DMS79 (cell line): ENCODE measurements at regions not wholly inside any gene's neighbourhood (a gene's known extent, or its start where the extent isn't known, plus 50 kb on each side); places are given as distances from the start of the nearest gene placed in this dataset.
"Not testable (repeated sequence)": the region's sequence is repeated elsewhere in the genome, so short reads cannot be mapped to it uniquely, and the experiment has no call there.

Experiments
- DNase-seq: peaks from one replicate; lab custom pipeline; 2025; lab: John Stamatoyannopoulos, UW

GRCh38 chr5:124620743-124621142 lies 125.7 kb downstream of the ZNF608 start:
- DNase-seq: no peak

- DNase-seq: no peak
Measured at GRCh38 chr5:124619121-124619520, 127.3 kb downstream of the ZNF608 start.

- no peak for DNase-seq
Measured at GRCh38 chr5:124617787-124618186, 128.7 kb downstream of the ZNF608 start.

- no peak for DNase-seq
Measured at GRCh38 chr5:124614836-124615385, 131.5 kb downstream of the ZNF608 start.

GRCh38 chr5:124614105-124614504 lies 132.3 kb downstream of the ZNF608 start:
- no peak for DNase-seq

GRCh38 chr5:124613273-124613953 lies 133.0 kb downstream of the ZNF608 start:
- no peak for DNase-seq

- no peak for DNase-seq
Measured at GRCh38 chr5:124612023-124612422, 134.4 kb downstream of the ZNF608 start.

GRCh38 chr5:124611262-124611661 lies 135.2 kb downstream of the ZNF608 start:
- DNase-seq: not testable (repeated sequence)

GRCh38 chr5:124609685-124610084 lies 136.8 kb downstream of the ZNF608 start:
- DNase-seq: not testable (repeated sequence)

- DNase-seq: no peak
Measured at GRCh38 chr5:124606543-124606942, 139.9 kb downstream of the ZNF608 start.

GRCh38 chr5:124606093-124606492 lies 140.3 kb downstream of the ZNF608 start:
- DNase-seq: no peak

GRCh38 chr5:124605541-124605940 lies 140.9 kb downstream of the ZNF608 start:
- DNase-seq: no peak

- no peak for DNase-seq
Measured at GRCh38 chr5:124604419-124604818, 142.0 kb downstream of the ZNF608 start.

- DNase-seq: no peak
Measured at GRCh38 chr5:124602925-124603650, 143.4 kb downstream of the ZNF608 start.

- DNase-seq: no peak
Measured at GRCh38 chr5:124599028-124599973, 147.1 kb downstream of the ZNF608 start.

- no peak for DNase-seq
Measured at GRCh38 chr5:124596595-124597421, 149.6 kb downstream of the ZNF608 start.

- DNase-seq: no peak
Measured at GRCh38 chr5:124593952-124594351, 152.5 kb downstream of the ZNF608 start.

GRCh38 chr5:124592891-124593290 lies 153.5 kb downstream of the ZNF608 start:
- DNase-seq: no peak

GRCh38 chr5:124591583-124591982 lies 154.9 kb downstream of the ZNF608 start:
- DNase-seq: no peak

GRCh38 chr5:124590686-124591085 lies 155.8 kb downstream of the ZNF608 start:
- DNase-seq: no peak

- no peak for DNase-seq
Measured at GRCh38 chr5:124587280-124587679, 159.2 kb downstream of the ZNF608 start.
